ENCODE measurements at regions not wholly inside any gene's neighbourhood (a gene's known extent, or its start where the extent isn't known, plus 50 kb on each side); places are given as distances from the start of the nearest gene placed in this dataset.

GRCh38 chr1:17933971-17934370, 173.6 kb upstream of the IGSF21 start:
- DNase-seq, result no peak

- no peak for DNase-seq
These were observed 172.4 kb upstream of the IGSF21 start for GRCh38 chr1:17935230-17935629.

- DNase-seq, result no peak
These were observed 166.0 kb upstream of the IGSF21 start for GRCh38 chr1:17941431-17942189.

GRCh38 chr1:17943506-17943905, 164.1 kb upstream of the IGSF21 start:
- no peak for DNase-seq

- DNase-seq, result no peak
These were observed 163.0 kb upstream of the IGSF21 start for GRCh38 chr1:17944646-17945045.

DNA sequence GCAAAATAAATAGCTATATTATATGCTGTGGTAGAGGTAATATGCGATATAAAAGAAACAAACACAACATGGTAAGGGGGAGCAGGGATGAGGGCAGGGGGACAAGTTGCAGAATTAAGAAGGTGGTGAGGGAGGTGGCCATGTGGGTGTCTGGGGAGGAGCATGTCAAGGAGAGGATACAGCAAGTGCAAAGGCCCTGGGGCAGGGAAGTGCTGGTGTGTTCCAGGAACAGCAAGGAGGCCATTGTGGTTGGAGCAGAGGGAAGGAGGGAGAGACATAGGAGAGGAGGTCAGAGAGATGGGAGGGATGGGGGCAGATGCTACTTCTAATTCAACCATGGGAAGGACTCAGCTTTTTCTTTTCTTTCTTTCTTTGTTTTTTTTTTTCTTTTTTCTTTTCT, 161.2 kb upstream of the IGSF21 start:
- no peak for DNase-seq

DNA sequence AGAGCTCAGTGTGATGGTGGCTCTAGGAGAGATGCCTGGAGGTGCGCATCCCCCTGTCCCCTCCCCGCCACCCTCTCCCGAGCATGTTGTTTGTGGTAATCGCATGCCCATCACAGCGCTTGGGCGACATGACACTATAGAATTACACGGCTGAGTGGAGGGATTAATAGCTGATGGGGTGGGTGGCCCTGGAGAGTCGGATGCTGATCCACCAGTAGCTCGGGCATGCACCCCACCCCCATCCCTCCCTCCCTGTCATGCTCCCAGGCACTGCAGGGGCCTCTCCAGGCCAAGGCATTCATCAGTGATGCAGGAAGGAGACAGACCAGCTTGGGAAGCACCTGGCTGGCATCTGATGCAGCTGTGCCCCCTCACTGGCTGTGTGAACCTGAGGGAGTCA, 159.0 kb upstream of the IGSF21 start:
- no peak for DNase-seq

GRCh38 chr1:17949511-17949910, 158.1 kb upstream of the IGSF21 start:
- no peak for DNase-seq

GRCh38 chr1:17950728-17951127, 156.9 kb upstream of the IGSF21 start:
- no peak for DNase-seq

DNA sequence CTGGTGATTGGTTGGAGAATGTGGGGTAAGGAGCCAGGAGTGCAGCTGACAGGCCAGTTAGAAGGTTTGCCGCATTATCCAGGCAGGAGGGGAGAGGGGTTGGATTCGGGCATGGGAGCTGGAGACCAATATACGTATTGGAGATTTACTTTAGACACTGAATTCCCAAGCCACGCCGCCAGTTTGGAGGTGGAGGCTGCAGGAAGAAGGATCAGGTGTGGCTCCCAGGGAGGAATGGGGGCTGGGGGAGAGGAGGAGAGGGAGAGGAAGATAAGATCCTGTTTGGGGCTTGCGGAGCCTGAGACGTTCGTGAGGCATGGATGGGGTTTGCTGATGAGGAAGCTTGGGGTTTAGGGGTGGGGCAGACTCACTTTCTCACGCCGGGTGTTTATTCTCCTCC, 155.1 kb upstream of the IGSF21 start:
- DNase-seq, result no peak

GRCh38 chr1:17953921-17954320, 153.7 kb upstream of the IGSF21 start:
- DNase-seq, result no peak

DNA sequence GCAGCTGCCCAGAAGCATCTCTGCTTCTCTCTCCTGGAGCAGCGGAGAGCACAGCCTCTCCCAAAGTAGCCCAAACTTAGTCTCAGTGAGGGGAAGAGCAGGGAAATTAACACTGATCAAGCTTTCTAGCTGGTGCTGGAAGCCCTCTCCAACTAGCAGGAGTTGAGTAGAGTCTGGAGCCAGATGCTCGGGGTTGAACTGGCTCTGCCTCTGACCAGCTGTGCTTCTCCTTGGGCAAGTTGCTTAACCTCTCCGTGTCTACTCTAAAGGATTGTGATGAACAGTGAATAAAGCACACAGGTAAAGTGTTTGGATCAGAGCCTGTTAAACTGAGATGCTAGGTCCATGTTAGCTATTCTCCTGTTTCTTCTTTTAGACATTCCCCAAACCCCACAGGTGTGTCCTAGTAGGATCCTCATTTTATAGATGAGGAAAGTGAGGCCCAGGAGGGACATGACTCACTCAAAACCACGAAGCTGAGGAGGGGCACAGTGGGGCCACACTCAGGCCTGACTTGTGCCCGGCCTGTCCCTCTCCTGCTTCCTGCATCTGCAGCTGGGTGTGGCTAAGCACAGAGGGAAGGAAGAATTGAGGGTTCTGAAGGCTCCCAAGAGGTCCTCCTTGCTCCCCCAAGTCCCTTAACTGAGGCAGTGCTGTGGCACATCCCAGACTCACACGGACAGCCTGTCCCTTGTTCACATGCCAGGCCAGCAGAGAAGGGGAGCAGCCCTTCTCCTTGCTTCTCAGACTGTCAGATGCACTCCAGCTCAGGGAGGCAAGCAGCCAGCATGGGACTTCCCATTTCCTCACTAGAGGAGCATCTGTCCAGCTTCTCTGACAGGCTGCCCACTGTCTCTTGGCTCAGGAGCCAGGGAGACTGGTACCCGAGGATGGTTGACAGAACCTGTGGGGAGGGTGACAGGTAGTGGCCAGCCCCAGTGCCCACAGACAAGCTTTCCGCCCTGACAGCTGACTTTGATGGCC, 152.0 kb upstream of the IGSF21 start:
- DNase-seq, result no peak

DNA sequence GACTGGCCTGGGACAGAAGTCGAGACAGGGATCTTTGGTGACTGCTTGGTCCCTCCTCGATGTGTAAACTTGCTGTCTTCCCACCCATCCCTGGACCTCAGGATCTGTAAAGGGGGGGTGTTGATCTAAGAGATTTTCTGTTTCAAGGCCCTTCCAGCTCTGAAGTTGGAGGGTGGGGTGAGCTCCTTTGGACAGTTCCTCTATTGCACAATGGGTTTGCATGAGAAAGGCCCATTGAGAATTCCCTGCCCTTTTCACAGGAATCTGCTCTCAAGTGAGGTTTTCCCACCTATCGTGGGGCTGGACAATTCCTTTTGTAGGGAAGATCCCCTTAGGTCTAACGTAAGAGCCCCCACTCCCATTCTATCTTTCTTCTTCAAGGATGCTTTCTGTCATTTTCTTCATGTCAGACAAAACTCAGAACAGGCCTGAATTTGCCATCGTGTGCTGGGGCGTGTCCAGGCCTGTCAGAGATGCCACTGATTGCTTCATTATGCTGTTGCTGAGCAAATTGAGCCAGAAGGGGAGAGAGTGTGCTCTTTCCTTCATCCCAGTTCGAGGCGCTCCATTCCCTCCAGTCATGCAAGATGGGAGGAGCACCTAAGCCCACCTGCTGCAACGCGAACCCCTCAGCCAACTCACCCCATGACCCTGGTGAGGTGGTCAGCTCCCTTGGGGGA, 149.9 kb upstream of the IGSF21 start:
- no peak for DNase-seq

GRCh38 chr1:17958704-17959103, 148.9 kb upstream of the IGSF21 start:
- DNase-seq, result no peak

- DNase-seq, result no peak
These were observed 144.1 kb upstream of the IGSF21 start for GRCh38 chr1:17963513-17963912.

- DNase-seq, result no peak
These were observed 142.0 kb upstream of the IGSF21 start for GRCh38 chr1:17965515-17966100.

DNA sequence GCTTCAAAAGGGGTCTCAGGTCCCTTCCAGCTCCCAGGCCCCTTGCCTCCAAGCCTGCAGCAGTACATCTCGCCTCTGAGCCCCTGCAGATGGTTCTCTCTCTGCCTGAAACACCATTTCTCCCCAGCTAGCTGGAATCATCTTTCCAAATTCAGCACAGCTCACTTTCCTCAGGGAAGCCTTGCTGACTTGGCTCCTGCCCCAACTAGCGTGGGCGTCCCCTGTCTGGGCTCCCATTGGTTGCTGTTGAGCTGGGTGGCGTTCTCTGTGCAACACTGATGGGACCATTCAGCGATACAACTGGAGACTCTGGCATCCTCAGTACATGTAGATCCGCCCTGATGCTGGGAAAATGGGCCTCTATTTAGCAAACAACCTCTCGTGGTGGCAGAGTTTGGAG, 141.3 kb upstream of the IGSF21 start:
- DNase-seq, result no peak

DNA sequence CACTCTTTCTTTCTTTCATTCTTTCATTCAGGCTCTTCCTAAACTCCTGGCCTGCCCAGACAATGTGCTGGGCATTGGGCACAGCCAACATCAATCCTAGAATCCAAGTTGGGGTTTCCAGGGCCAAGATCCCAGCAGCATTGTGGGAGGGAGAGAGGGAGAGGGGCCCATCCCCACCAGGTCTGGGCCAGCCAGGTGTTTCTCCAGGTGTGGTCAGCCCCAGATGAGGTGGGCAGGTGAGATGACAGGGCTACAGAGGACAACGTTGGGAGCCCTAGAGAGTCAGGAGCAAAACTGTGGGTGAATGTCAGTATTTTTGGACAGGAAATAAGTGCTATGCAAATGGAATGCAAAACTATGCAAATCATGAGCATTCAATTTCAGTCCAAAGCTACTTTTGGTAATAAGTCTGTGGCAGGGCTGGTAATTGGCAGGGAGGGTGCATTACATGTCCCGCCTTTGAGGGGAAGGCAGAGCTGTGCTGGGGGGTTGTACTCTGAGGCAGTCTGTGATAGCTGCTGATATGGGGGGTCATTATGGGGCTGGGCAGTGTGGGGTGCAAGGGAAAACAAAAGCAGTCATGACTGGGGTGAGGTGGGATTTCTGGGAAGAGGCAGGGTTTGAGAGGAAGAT, 139.9 kb upstream of the IGSF21 start:
- no peak for DNase-seq

DNA sequence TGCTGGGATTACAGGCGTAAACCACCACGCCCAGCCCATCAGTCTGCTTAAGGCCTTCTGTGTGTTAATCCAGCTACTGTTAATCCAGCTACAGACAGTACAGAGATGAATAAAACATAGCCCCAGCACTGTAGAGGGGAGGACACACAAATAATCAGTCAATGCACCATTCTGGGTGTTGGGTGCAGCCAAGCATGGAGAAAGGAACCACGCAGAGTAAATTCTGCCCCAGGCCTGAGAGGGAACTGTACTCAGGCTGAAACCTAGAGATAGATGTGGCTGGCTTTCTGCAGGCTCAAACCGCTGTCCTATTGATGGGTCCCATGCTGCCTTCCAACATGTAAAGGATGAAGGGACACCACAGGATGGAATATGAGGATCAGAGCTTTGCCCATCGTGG, 136.8 kb upstream of the IGSF21 start:
- no peak for DNase-seq

GRCh38 chr1:17973694-17974093, 133.9 kb upstream of the IGSF21 start:
- DNase-seq, result no peak

GRCh38 chr1:17976854-17977253, 130.7 kb upstream of the IGSF21 start:
- DNase-seq, result no peak

GRCh38 chr1:17978016-17978415, 129.6 kb upstream of the IGSF21 start:
- DNase-seq, result no peak

GRCh38 chr1:17979815-17980214, 127.8 kb upstream of the IGSF21 start:
- DNase-seq, result no peak

All from stimulated activated CD4-positive, alpha-beta T cell treated with anti-CD3 and anti-CD28 coated beads, Interleukin-1b, Interleukin-23, amount 100 ng/mL, for 48 hours (primary cell).